K562 (cell line): ENCODE measurements at regions not wholly inside any gene's neighbourhood (a gene's known extent, or its start where the extent isn't known, plus 50 kb on each side); places are given as distances from the start of the nearest gene placed in this dataset.

ENCODE experiments used
- CLOCK ChIP-seq: fragments of 250-450 bp; sonication (Bioruptor Pico); IDR thresholded peaks from 2 replicates; pipeline ENCODE4 v1.4.0; 2020; ENCODE audit warnings: mild to moderate bottlenecking, moderate library complexity, borderline replicate concordance
- DEAF1 ChIP-seq: fragments of 450-650 bp; formaldehyde crosslinking; IDR thresholded peaks from 2 replicates; pipeline ENCODE4 v1.4.0; 2020; ENCODE audit warnings: mild to moderate bottlenecking, moderate library complexity
- EHMT2 ChIP-seq: fragments of 450-650 bp; IDR thresholded peaks from 2 replicates; pipeline ENCODE4 v1.6.1; 2018; ENCODE audit warnings: antibody characterized with exemption
- ELF1 ChIP-seq: fragments of 200-800 bp; sonication (Bioruptor generic); IDR thresholded peaks from 2 replicates; pipeline ENCODE4 v1.6.1; 2016; ENCODE audit warnings: missing genetic modification characterization, missing compliant biosample characterization
- ELK3 ChIP-seq: fragments of 450-650 bp; formaldehyde crosslinking; IDR thresholded peaks from 2 replicates; pipeline ENCODE4 v1.4.0; 2020; ENCODE audit warnings: mild to moderate bottlenecking
- ETS1 ChIP-seq: conservative IDR thresholded peaks from 2 replicates; pipeline ENCODE4 v1.6.1; 2011; ENCODE audit warnings: low read depth, mild to moderate bottlenecking, low read length; ENCODE audit not compliant: control insufficient read depth
- ETV1 ChIP-seq: fragments of 450-650 bp; conservative IDR thresholded peaks from 2 replicates; pipeline ENCODE4 v1.6.1; 2016; ENCODE audit warnings: missing genetic modification characterization, control low read depth, low read depth, missing compliant biosample characterization
- HMBOX1 ChIP-seq: sonication (generic); IDR thresholded peaks from 2 replicates; pipeline ENCODE4 v1.6.1; 2016
- RAD21 ChIP-seq, 2 experiments: fragments of 250-450 bp in 1 of 2; fragments of 450-650 bp in 1 of 2; sonication (Bioruptor Pico) in 1 of 2; formaldehyde crosslinking in 1 of 2; IDR thresholded peaks in 1 of 2; conservative IDR thresholded peaks in 1 of 2; 2 replicates each; pipeline versions ENCODE4 v1.4.0 to v1.8.0; 2020 to 2022; ENCODE audit warnings: mild to moderate bottlenecking in 2 of 2, moderate library complexity in 1 of 2
- SIRT6 ChIP-seq: IDR thresholded peaks from one replicate; pipeline ENCODE4 v1.6.1; 2012; ENCODE audit warnings: low read depth, mild to moderate bottlenecking, control low read depth, inconsistent platforms, low read length, moderate library complexity
- SP2 ChIP-seq: IDR thresholded peaks from 2 replicates; pipeline ENCODE4 v1.6.1; 2011; ENCODE audit warnings: mild to moderate bottlenecking, low read depth, low read length, moderate library complexity; ENCODE audit not compliant: poor library complexity, severe bottlenecking; ENCODE audit errors: extremely low read depth
- SRSF3 ChIP-seq: fragments of 200-400 bp; formaldehyde crosslinking; IDR thresholded peaks from 2 replicates; pipeline ENCODE4 v1.6.1; 2016; ENCODE audit warnings: mild to moderate bottlenecking, low read length, moderate library complexity; ENCODE audit not compliant: insufficient read depth
- ZKSCAN3 ChIP-seq: fragments of 250-450 bp; sonication (Bioruptor Pico); IDR thresholded peaks from 2 replicates; pipeline ENCODE4 v1.4.0; 2020
- ZNF197 ChIP-seq: fragments of 200-800 bp; sonication (Bioruptor generic); IDR thresholded peaks from 2 replicates; pipeline ENCODE4 v1.6.1; 2016; ENCODE audit warnings: low read depth, missing genetic modification characterization, missing compliant biosample characterization
- ZNF316 ChIP-seq: fragments of 450-650 bp; IDR thresholded peaks from 2 replicates; pipeline ENCODE4 v1.6.1; 2016
- ZZZ3 ChIP-seq: fragments of 450-650 bp; IDR thresholded peaks from 2 replicates; pipeline ENCODE4 v1.6.1; 2016; ENCODE audit warnings: antibody characterized with exemption, mild to moderate bottlenecking, moderate library complexity
- TF ChIP-seq, protein P1 (sequence below): sonication (generic); formaldehyde crosslinking; IDR thresholded peaks from 2 replicates; pipeline ENCODE4 v1.8.0; 2022; ENCODE audit warnings: missing genetic modification reagents, mild to moderate bottlenecking, borderline replicate concordance

DNA sequence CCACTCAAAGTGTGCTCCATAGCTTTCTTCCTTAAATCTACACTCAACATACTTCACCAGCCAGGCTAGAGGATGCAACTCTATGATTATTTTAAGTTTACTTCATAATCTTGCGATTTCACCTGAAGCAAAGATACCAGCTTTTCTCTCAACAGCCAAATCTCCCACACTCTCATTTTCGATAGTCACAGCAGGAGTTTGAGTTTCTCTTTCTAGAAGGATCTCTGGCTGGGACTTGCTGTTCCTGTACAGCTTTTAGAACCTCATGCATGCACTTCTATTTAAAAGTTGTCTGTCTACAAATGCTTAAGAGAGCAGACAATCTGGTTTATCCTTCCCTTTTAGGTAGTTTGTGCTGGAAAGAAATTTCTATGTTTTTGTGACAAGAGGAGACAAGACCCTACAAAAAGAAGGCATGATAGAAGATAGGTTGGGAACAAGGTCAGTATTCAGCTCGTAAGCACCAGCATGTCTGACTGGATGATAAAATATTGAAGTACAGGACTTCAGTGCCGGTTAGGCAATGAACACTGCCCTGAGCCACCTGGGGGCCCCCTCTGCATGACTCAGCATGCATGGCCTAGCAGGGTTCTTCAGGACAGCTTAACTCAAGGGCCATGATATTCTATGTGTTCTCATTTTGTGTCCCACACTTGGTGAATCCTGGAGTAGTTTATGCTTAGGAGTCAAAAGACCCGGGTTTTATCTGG is 65.6 kb downstream of the ATXN3L start (continued):
- TF ChIP-seq, protein P1, sequence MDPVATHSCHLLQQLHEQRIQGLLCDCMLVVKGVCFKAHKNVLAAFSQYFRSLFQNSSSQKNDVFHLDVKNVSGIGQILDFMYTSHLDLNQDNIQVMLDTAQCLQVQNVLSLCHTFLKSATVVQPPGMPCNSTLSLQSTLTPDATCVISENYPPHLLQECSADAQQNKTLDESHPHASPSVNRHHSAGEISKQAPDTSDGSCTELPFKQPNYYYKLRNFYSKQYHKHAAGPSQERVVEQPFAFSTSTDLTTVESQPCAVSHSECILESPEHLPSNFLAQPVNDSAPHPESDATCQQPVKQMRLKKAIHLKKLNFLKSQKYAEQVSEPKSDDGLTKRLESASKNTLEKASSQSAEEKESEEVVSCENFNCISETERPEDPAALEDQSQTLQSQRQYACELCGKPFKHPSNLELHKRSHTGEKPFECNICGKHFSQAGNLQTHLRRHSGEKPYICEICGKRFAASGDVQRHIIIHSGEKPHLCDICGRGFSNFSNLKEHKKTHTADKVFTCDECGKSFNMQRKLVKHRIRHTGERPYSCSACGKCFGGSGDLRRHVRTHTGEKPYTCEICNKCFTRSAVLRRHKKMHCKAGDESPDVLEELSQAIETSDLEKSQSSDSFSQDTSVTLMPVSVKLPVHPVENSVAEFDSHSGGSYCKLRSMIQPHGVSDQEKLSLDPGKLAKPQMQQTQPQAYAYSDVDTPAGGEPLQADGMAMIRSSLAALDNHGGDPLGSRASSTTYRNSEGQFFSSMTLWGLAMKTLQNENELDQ (CRISPR knock-in tag), result no peak
- TF ChIP-seq RAD21 (CRISPR knock-in tag; conservative IDR thresholded peaks at IDR 0.05 in 1 of 2, IDR thresholded peaks at IDR 0.05 in 1 of 2) (peak; percentile 56 to 68), ZNF197 (CRISPR knock-in tag) (0 out of 2 replicates have a peak, but pooled peaks have one; percentile 34), DEAF1 (0 out of 2 replicates have a peak, but pooled peaks have one; percentile 18), ETV1 (tag) (0 out of 2 replicates have a peak, but pooled peaks have one; percentile 14), ETS1 (no peak), SRSF3 (no peak), HMBOX1 (no peak), SIRT6 (no peak), SP2 (no peak), ZKSCAN3 (CRISPR knock-in tag) (no peak), ELK3 (CRISPR knock-in tag) (no peak), ZNF316 (peak; percentile 83), ZZZ3 (no peak), CLOCK (CRISPR knock-in tag) (no peak), ELF1 (tag) (no peak), EHMT2 (no peak)
